ENCODE measurements at regions not wholly inside any gene's neighbourhood (a gene's known extent, or its start where the extent isn't known, plus 50 kb on each side); places are given as distances from the start of the nearest gene placed in this dataset.

GRCh38 chr1:60251426-60251825, 177.9 kb upstream of the C1orf87 start (continued):
- TF ChIP-seq, protein P1, sequence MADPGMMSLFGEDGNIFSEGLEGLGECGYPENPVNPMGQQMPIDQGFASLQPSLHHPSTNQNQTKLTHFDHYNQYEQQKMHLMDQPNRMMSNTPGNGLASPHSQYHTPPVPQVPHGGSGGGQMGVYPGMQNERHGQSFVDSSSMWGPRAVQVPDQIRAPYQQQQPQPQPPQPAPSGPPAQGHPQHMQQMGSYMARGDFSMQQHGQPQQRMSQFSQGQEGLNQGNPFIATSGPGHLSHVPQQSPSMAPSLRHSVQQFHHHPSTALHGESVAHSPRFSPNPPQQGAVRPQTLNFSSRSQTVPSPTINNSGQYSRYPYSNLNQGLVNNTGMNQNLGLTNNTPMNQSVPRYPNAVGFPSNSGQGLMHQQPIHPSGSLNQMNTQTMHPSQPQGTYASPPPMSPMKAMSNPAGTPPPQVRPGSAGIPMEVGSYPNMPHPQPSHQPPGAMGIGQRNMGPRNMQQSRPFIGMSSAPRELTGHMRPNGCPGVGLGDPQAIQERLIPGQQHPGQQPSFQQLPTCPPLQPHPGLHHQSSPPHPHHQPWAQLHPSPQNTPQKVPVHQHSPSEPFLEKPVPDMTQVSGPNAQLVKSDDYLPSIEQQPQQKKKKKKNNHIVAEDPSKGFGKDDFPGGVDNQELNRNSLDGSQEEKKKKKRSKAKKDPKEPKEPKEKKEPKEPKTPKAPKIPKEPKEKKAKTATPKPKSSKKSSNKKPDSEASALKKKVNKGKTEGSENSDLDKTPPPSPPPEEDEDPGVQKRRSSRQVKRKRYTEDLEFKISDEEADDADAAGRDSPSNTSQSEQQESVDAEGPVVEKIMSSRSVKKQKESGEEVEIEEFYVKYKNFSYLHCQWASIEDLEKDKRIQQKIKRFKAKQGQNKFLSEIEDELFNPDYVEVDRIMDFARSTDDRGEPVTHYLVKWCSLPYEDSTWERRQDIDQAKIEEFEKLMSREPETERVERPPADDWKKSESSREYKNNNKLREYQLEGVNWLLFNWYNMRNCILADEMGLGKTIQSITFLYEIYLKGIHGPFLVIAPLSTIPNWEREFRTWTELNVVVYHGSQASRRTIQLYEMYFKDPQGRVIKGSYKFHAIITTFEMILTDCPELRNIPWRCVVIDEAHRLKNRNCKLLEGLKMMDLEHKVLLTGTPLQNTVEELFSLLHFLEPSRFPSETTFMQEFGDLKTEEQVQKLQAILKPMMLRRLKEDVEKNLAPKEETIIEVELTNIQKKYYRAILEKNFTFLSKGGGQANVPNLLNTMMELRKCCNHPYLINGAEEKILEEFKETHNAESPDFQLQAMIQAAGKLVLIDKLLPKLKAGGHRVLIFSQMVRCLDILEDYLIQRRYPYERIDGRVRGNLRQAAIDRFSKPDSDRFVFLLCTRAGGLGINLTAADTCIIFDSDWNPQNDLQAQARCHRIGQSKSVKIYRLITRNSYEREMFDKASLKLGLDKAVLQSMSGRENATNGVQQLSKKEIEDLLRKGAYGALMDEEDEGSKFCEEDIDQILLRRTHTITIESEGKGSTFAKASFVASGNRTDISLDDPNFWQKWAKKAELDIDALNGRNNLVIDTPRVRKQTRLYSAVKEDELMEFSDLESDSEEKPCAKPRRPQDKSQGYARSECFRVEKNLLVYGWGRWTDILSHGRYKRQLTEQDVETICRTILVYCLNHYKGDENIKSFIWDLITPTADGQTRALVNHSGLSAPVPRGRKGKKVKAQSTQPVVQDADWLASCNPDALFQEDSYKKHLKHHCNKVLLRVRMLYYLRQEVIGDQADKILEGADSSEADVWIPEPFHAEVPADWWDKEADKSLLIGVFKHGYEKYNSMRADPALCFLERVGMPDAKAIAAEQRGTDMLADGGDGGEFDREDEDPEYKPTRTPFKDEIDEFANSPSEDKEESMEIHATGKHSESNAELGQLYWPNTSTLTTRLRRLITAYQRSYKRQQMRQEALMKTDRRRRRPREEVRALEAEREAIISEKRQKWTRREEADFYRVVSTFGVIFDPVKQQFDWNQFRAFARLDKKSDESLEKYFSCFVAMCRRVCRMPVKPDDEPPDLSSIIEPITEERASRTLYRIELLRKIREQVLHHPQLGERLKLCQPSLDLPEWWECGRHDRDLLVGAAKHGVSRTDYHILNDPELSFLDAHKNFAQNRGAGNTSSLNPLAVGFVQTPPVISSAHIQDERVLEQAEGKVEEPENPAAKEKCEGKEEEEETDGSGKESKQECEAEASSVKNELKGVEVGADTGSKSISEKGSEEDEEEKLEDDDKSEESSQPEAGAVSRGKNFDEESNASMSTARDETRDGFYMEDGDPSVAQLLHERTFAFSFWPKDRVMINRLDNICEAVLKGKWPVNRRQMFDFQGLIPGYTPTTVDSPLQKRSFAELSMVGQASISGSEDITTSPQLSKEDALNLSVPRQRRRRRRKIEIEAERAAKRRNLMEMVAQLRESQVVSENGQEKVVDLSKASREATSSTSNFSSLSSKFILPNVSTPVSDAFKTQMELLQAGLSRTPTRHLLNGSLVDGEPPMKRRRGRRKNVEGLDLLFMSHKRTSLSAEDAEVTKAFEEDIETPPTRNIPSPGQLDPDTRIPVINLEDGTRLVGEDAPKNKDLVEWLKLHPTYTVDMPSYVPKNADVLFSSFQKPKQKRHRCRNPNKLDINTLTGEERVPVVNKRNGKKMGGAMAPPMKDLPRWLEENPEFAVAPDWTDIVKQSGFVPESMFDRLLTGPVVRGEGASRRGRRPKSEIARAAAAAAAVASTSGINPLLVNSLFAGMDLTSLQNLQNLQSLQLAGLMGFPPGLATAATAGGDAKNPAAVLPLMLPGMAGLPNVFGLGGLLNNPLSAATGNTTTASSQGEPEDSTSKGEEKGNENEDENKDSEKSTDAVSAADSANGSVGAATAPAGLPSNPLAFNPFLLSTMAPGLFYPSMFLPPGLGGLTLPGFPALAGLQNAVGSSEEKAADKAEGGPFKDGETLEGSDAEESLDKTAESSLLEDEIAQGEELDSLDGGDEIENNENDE (IDR thresholded peaks at IDR 0.05; ENCODE audit: insufficient replicate concordance, low read length) = no peak
- TF ChIP-seq CREB1 (IDR thresholded peaks at IDR 0.05) (no peak), SP4 (IDR thresholded peaks at IDR 0.05; ENCODE audit: low read length) (no peak), SIRT6 (IDR thresholded peaks at IDR 0.05; ENCODE audit: low read length) (no peak), HDAC2 (IDR thresholded peaks at IDR 0.05; ENCODE audit: borderline replicate concordance in 1 of 2, low read depth in 2 of 2, low read length in 2 of 2) (no peak), JUN (IDR thresholded peaks at IDR 0.05; ENCODE audit: low read depth, low read length) (no peak)
